CD14-positive monocyte (primary cell): ENCODE measurements at regions not wholly inside any gene's neighbourhood (a gene's known extent, or its start where the extent isn't known, plus 50 kb on each side); places are given as distances from the start of the nearest gene placed in this dataset.

ENCODE experiments used
- DNase-seq, 3 donors: peaks; one replicate each; pipeline ENCODE4 v3.0.0-alpha.2; 2011 to 2022
- H2AFZ ChIP-seq: 2 replicates; pipeline ENCODE4 v1.6.0; 2012; ENCODE audit warnings: mild to moderate bottlenecking, low read depth, low read length, inconsistent platforms; ENCODE audit not compliant: insufficient read depth, poor library complexity, severe bottlenecking
- H3K27ac ChIP-seq, 2 donors: 1 replicate in 1 of 2; 2 replicates in 1 of 2; pipeline ENCODE4 v1.5.1; 2012 to 2013; ENCODE audit warnings: low read length in 2 of 2, control low read depth in 1 of 2, inconsistent platforms in 1 of 2, low read depth in 1 of 2, mild to moderate bottlenecking in 1 of 2
- H3K27me3 ChIP-seq, 2 donors: one replicate each; pipeline versions ENCODE4 v1.6.0 to v1.6.1; 2011 to 2013; ENCODE audit warnings: low read length in 2 of 2; ENCODE audit not compliant: control insufficient read depth in 2 of 2, insufficient read depth in 2 of 2
- H3K36me3 ChIP-seq, 2 donors: replicated peaks in 1 of 2; 1 replicate in 1 of 2; 2 replicates in 1 of 2; pipeline versions ENCODE4 v1.5.1 to v1.6.1; 2012 to 2013; ENCODE audit warnings: low read length in 2 of 2, control low read depth in 1 of 2, inconsistent platforms in 1 of 2, mild to moderate bottlenecking in 1 of 2; ENCODE audit not compliant: insufficient read depth in 2 of 2, control insufficient read depth in 1 of 2
- H3K4me1 ChIP-seq, 2 donors: 1 replicate in 1 of 2; 2 replicates in 1 of 2; pipeline versions ENCODE4 v1.5.1 to v1.6.1; 2012 to 2013; ENCODE audit warnings: low read length in 2 of 2, control low read depth in 1 of 2, inconsistent platforms in 1 of 2, mild to moderate bottlenecking in 1 of 2, moderate library complexity in 1 of 2; ENCODE audit not compliant: insufficient read depth in 2 of 2, control insufficient read depth in 1 of 2
- H3K4me2 ChIP-seq: replicated peaks from 2 replicates; pipeline ENCODE3; 2012; ENCODE audit warnings: low read length, moderate library complexity, mild to moderate bottlenecking; ENCODE audit not compliant: poor library complexity, severe bottlenecking; ENCODE audit errors: extremely low read depth
- H3K4me3 ChIP-seq, 3 experiments: fragments of 200-600 bp in 1 of 3; sonication (generic) in 1 of 3; replicated peaks in 1 of 3; 1 replicate in 2 of 3; 2 replicates in 1 of 3; pipeline ENCODE4 v1.5.1; 2011 to 2013; ENCODE audit warnings: low read length in 3 of 3, mild to moderate bottlenecking in 3 of 3, control low read depth in 2 of 3, low read depth in 2 of 3, inconsistent platforms in 1 of 3, moderate library complexity in 1 of 3
- H3K79me2 ChIP-seq: 2 replicates; pipeline ENCODE4 v1.6.0; 2012; ENCODE audit warnings: mild to moderate bottlenecking, control low read depth, inconsistent platforms, low read length, moderate library complexity; ENCODE audit not compliant: insufficient read depth
- H3K9ac ChIP-seq: 2 replicates; pipeline ENCODE4 v1.6.0; 2017; ENCODE audit warnings: low read length, mild to moderate bottlenecking; ENCODE audit not compliant: insufficient read depth, poor library complexity, severe bottlenecking
- H3K9me3 ChIP-seq, 2 donors: replicated peaks in 1 of 2; 1 replicate in 1 of 2; 2 replicates in 1 of 2; pipeline versions ENCODE4 v1.5.1 to v1.6.1; 2012 to 2013; ENCODE audit warnings: low read length in 2 of 2, control low read depth in 1 of 2; ENCODE audit not compliant: control insufficient read depth in 1 of 2, insufficient read depth in 1 of 2
- H4K20me1 ChIP-seq: 2 replicates; pipeline ENCODE4 v1.6.0; 2012; ENCODE audit warnings: mild to moderate bottlenecking, low read length, control low read depth, moderate library complexity; ENCODE audit not compliant: insufficient read depth
- H3K27ac Mint-ChIP-seq, 7 donors: one replicate each; pipeline ENCODE4 v1.8.0; 2020; ENCODE audit warnings: mild to moderate bottlenecking in 7 of 7, mixed read lengths in 7 of 7, moderate library complexity in 6 of 7, inconsistent platforms in 2 of 7
- H3K27me3 Mint-ChIP-seq, 3 donors: one replicate each; pipeline ENCODE4 v1.8.0; 2021 to 2022; ENCODE audit warnings: low read depth in 3 of 3, mild to moderate bottlenecking in 3 of 3, mixed read lengths in 3 of 3, moderate library complexity in 3 of 3, inconsistent platforms in 1 of 3
- H3K36me3 Mint-ChIP-seq, 2 donors: one replicate each; pipeline ENCODE4 v1.8.0; 2020; ENCODE audit warnings: mixed read lengths in 2 of 2, inconsistent platforms in 1 of 2, mild to moderate bottlenecking in 1 of 2
- H3K4me1 Mint-ChIP-seq: one replicate; pipeline ENCODE4 v1.8.0; 2020; ENCODE audit warnings: mild to moderate bottlenecking, mixed read lengths
- H3K4me3 Mint-ChIP-seq, 2 donors: one replicate each; pipeline ENCODE4 v1.8.0; 2020; ENCODE audit warnings: mild to moderate bottlenecking in 2 of 2, mixed read lengths in 2 of 2, moderate library complexity in 1 of 2
- H3K9me3 Mint-ChIP-seq, 7 donors: one replicate each; pipeline ENCODE4 v1.8.0; 2020 to 2022; ENCODE audit warnings: mixed read lengths in 7 of 7, mild to moderate bottlenecking in 6 of 7, moderate library complexity in 6 of 7, inconsistent platforms in 2 of 7
- CTCF ChIP-seq: fragments of 200-600 bp; IDR thresholded peaks from one replicate; pipeline ENCODE4 v1.8.0; 2022; ENCODE audit warnings: antibody characterized with exemption, mild to moderate bottlenecking
- intact Hi-C, 2 donors: fragments of 100-400 bp; cut with micrococcal nuclease; formaldehyde crosslinking; loops; one replicate each; pipeline versions ENCODE4 v1.15.0 to v1.15.1; 2023

GRCh38 chr2:180367815-180368214 is 360.7 kb upstream of the CWC22 start:
- Histone ChIP-seq H3K27me3 (no peaks in the 10 kb centered on the region), H3K79me2 (no peaks in the 10 kb centered on the region), H3K9me3 (no peaks in the 10 kb centered on the region), H3K4me1 (no peaks in the 10 kb centered on the region), H3K4me3 (no peak overlapping the region), H2AFZ (no peak overlapping the region), H4K20me1 (no peaks in the 10 kb centered on the region), H3K4me2 (no peak overlapping the region), H3K9ac (no peak overlapping the region), H3K27ac (no peak overlapping the region), H3K36me3 (no peaks in the 10 kb centered on the region)
- Mint-ChIP-seq H3K27me3 (peaks cover 0 to 3% (median under 1%) of the 10 kb centered on the region in 3 donors), H3K27ac (no peak overlapping the region), H3K4me3 (no peak overlapping the region), H3K4me1 (no peaks in the 10 kb centered on the region), H3K36me3 (no peaks in the 10 kb centered on the region), H3K9me3 (peaks cover 0 to 3% (median 1%) of the 10 kb centered on the region in 7 donors)
- DNase-seq, result no peak
- intact Hi-C loops, result no loop called here
- TF ChIP-seq CTCF, result no peak

- H3K4me1 Mint-ChIP-seq, result no peaks in the 10 kb centered on the region
- Histone ChIP-seq H3K4me1 (no peaks in the 10 kb centered on the region), H3K9ac (no peak overlapping the region), H3K27ac (no peak overlapping the region), H3K27me3 (no peaks in the 10 kb centered on the region), H3K4me3 (no peak overlapping the region), H3K9me3 (no peaks in the 10 kb centered on the region), H4K20me1 (no peaks in the 10 kb centered on the region), H3K4me2 (no peak overlapping the region), H2AFZ (no peak overlapping the region), H3K36me3 (no peaks in the 10 kb centered on the region), H3K79me2 (no peaks in the 10 kb centered on the region)
- DNase-seq, result no peak
- no peaks in the 10 kb centered on the region for H3K36me3 Mint-ChIP-seq
- no peaks in the 10 kb centered on the region for H3K27me3 Mint-ChIP-seq
- intact Hi-C loops, result no loop called here
- no peak for TF ChIP-seq CTCF
- H3K4me3 Mint-ChIP-seq, result no peak overlapping the region
- H3K27ac Mint-ChIP-seq, result no peak overlapping the region
- H3K9me3 Mint-ChIP-seq, result peaks cover 0 to 3% (median 1%) of the 10 kb centered on the region in 7 donors
These were observed 359.4 kb upstream of the CWC22 start for GRCh38 chr2:180366481-180366880.
